Putamen (tissue), 1 donor: ENCODE measurements at regions not wholly inside any gene's neighbourhood (a gene's known extent, or its start where the extent isn't known, plus 50 kb on each side); places are given as distances from the start of the nearest gene placed in this dataset.
"Not testable (repeated sequence)": the region's sequence is repeated elsewhere in the genome, so short reads cannot be mapped to it uniquely, and the experiment has no call there.

Source experiments
- DNase-seq: peaks from one replicate; pipeline ENCODE4 v3.0.0-alpha.2; 2016; ENCODE audit warnings: low spot score

- not testable (repeated sequence) for DNase-seq
Measured at GRCh38 chr15:62371683-62372082, 206.6 kb upstream of the C2CD4B start.

- DNase-seq: no peak
Measured at GRCh38 chr15:62377736-62378480, 212.8 kb upstream of the C2CD4B start.

GRCh38 chr15:62378772-62379498 lies 213.8 kb upstream of the C2CD4B start:
- DNase-seq: no peak

GRCh38 chr15:62380011-62380410 lies 214.9 kb upstream of the C2CD4B start:
- no peak for DNase-seq

GRCh38 chr15:62382046-62382445 lies 217.0 kb upstream of the C2CD4B start:
- no peak for DNase-seq

GRCh38 chr15:62389885-62390790 lies 225.1 kb upstream of the C2CD4B start, which contains the start of gene TLN2:
Gene TLN2, plus strand, starts transcription at chr15:62390550.
- peak; percentile 77 for DNase-seq

GRCh38 chr15:62390791-62391640 lies 225.9 kb upstream of the C2CD4B start:
- DNase-seq: peak; percentile 32

GRCh38 chr15:62391641-62392262 lies 226.7 kb upstream of the C2CD4B start:
- DNase-seq: peak; percentile 14

- DNase-seq: no peak
Measured at GRCh38 chr15:62392376-62392775, 227.3 kb upstream of the C2CD4B start.

- no peak for DNase-seq
Measured at GRCh38 chr15:62393196-62393595, 228.1 kb upstream of the C2CD4B start.

GRCh38 chr15:62394079-62394478 lies 229.0 kb upstream of the C2CD4B start:
- no peak for DNase-seq

- no peak for DNase-seq
Measured at GRCh38 chr15:62400778-62401177, 235.7 kb upstream of the C2CD4B start.

GRCh38 chr15:62402687-62403086 lies 237.6 kb upstream of the C2CD4B start:
- no peak for DNase-seq

GRCh38 chr15:62403164-62403809 lies 238.2 kb upstream of the C2CD4B start:
- no peak for DNase-seq

GRCh38 chr15:62404194-62404985 lies 239.3 kb upstream of the C2CD4B start:
- DNase-seq: no peak

GRCh38 chr15:62406305-62406891 lies 241.3 kb upstream of the C2CD4B start:
- DNase-seq: no peak

- no peak for DNase-seq
Measured at GRCh38 chr15:62407216-62407615, 242.1 kb upstream of the C2CD4B start.

GRCh38 chr15:62407962-62408361 lies 242.9 kb upstream of the C2CD4B start:
- DNase-seq: no peak

GRCh38 chr15:62409466-62409865 lies 244.4 kb upstream of the C2CD4B start:
- no peak for DNase-seq
